HEK293 (cell line): ENCODE measurements at regions not wholly inside any gene's neighbourhood (a gene's known extent, or its start where the extent isn't known, plus 50 kb on each side); places are given as distances from the start of the nearest gene placed in this dataset.

ENCODE experiments used
- CTCF ChIA-PET: fragments of 350-600 bp; formaldehyde crosslinking; extraction: SDS; loops from one replicate; lab custom pipeline; 2021; ENCODE audit warnings: antibody characterized with exemption; lab: Yijun Ruan, JAX
- POLR2A ChIA-PET: fragments of 300-600 bp; formaldehyde crosslinking; extraction: SDS; loops from one replicate; lab custom pipeline; 2020; ENCODE audit warnings: antibody characterized with exemption, inconsistent platforms; lab: Yijun Ruan, JAX
- H3K27ac ChIP-seq: fragments of 200-500 bp; sonication (Bioruptor generic); 2 replicates; pipeline ENCODE4 v1.5.1; 2014; ENCODE audit warnings: low read depth, low read length, control low read depth, inconsistent platforms; ENCODE audit errors: extremely low read depth
- H3K36me3 ChIP-seq, 2 experiments: fragments of 200-500 bp in 1 of 2; sonication (Bioruptor generic) in 1 of 2; 1 replicate in 1 of 2; 2 replicates in 1 of 2; pipeline ENCODE4 v1.5.1; 2014 to 2017; ENCODE audit warnings: inconsistent platforms in 2 of 2, low read length in 2 of 2; ENCODE audit not compliant: control insufficient read depth in 2 of 2, insufficient read depth in 1 of 2
- H3K4me1 ChIP-seq: fragments of 200-500 bp; sonication (Bioruptor generic); 2 replicates; pipeline ENCODE4 v1.5.1; 2014; ENCODE audit warnings: mild to moderate bottlenecking, low read length, inconsistent platforms; ENCODE audit not compliant: control insufficient read depth, insufficient read depth
- H3K4me3 ChIP-seq: 2 replicates; pipeline ENCODE4 v1.5.1; 2011; ENCODE audit warnings: low read depth, mild to moderate bottlenecking, control low read depth, low read length, moderate library complexity
- H3K9me3 ChIP-seq: fragments of 200-500 bp; sonication (Bioruptor generic); 2 replicates; pipeline ENCODE4 v1.5.1; 2014; ENCODE audit warnings: low read depth, low read length, inconsistent platforms; ENCODE audit not compliant: control insufficient read depth, insufficient read depth
- GLIS1 ChIP-seq: fragments of 450-650 bp; formaldehyde crosslinking; IDR thresholded peaks from 2 replicates; pipeline ENCODE4 v1.5.1; 2016; ENCODE audit warnings: missing biosample characterization, missing genetic modification characterization
- RBAK ChIP-seq: fragments of 450-650 bp; formaldehyde crosslinking; IDR thresholded peaks from 2 replicates; pipeline ENCODE4 v1.5.1; 2016; ENCODE audit warnings: missing biosample characterization, missing genetic modification characterization
- SP2 ChIP-seq: fragments of 450-650 bp; formaldehyde crosslinking; IDR thresholded peaks from 2 replicates; pipeline ENCODE4 v1.5.1; 2016; ENCODE audit warnings: missing biosample characterization, missing genetic modification characterization
- WT1 ChIP-seq: fragments of 450-650 bp; formaldehyde crosslinking; IDR thresholded peaks from 2 replicates; pipeline ENCODE4 v1.5.1; 2016; ENCODE audit warnings: missing biosample characterization, missing genetic modification characterization
- ZFP3 ChIP-seq: fragments of 450-650 bp; formaldehyde crosslinking; IDR thresholded peaks from 2 replicates; pipeline ENCODE4 v1.5.1; 2016; ENCODE audit warnings: low read depth, missing biosample characterization, missing genetic modification characterization
- ZNF10 ChIP-seq: fragments of 450-650 bp; formaldehyde crosslinking; IDR thresholded peaks from 2 replicates; pipeline ENCODE4 v1.5.1; 2017; ENCODE audit warnings: missing biosample characterization, missing genetic modification characterization
- ZNF214 ChIP-seq: fragments of 450-650 bp; formaldehyde crosslinking; IDR thresholded peaks from 2 replicates; pipeline ENCODE4 v1.5.1; 2017; ENCODE audit warnings: missing biosample characterization, mild to moderate bottlenecking, missing genetic modification characterization, borderline replicate concordance
- ZNF292 ChIP-seq: fragments of 450-650 bp; formaldehyde crosslinking; IDR thresholded peaks from 2 replicates; pipeline ENCODE4 v1.5.1; 2016; ENCODE audit warnings: low read depth, missing biosample characterization, missing genetic modification characterization, borderline replicate concordance
- ZNF416 ChIP-seq: fragments of 450-650 bp; formaldehyde crosslinking; IDR thresholded peaks from 2 replicates; pipeline ENCODE4 v1.5.1; 2016; ENCODE audit warnings: missing biosample characterization, missing genetic modification characterization
- ZNF521 ChIP-seq: fragments of 450-650 bp; formaldehyde crosslinking; IDR thresholded peaks from 2 replicates; pipeline ENCODE4 v1.5.1; 2017; ENCODE audit warnings: missing biosample characterization, mild to moderate bottlenecking, missing genetic modification characterization
- ZNF544 ChIP-seq: fragments of 450-650 bp; formaldehyde crosslinking; IDR thresholded peaks from 2 replicates; pipeline ENCODE4 v1.5.0; 2017; ENCODE audit warnings: missing biosample characterization, missing genetic modification characterization
- ZNF549 ChIP-seq: fragments of 450-650 bp; IDR thresholded peaks from 2 replicates; pipeline ENCODE4 v1.5.1; 2018; ENCODE audit warnings: missing biosample characterization, missing genetic modification characterization, mild to moderate bottlenecking, inconsistent platforms, moderate library complexity
- ZNF600 ChIP-seq: fragments of 450-650 bp; formaldehyde crosslinking; IDR thresholded peaks from 2 replicates; pipeline ENCODE4 v1.5.1; 2016; ENCODE audit warnings: missing biosample characterization, missing genetic modification characterization
- ZNF610 ChIP-seq: fragments of 450-650 bp; formaldehyde crosslinking; IDR thresholded peaks from 2 replicates; pipeline ENCODE4 v1.5.1; 2016; ENCODE audit warnings: missing biosample characterization, missing genetic modification characterization, borderline replicate concordance
- ZNF626 ChIP-seq: fragments of 450-650 bp; sonication (Bioruptor Pico); formaldehyde crosslinking; IDR thresholded peaks from 2 replicates; pipeline ENCODE4 v1.5.1; 2018; ENCODE audit warnings: missing biosample characterization, missing genetic modification characterization, inconsistent platforms
- TF ChIP-seq, protein P1 (sequence below): fragments of 450-650 bp; formaldehyde crosslinking; IDR thresholded peaks from 2 replicates; pipeline ENCODE4 v1.5.1; 2016; ENCODE audit warnings: missing biosample characterization, missing genetic modification characterization
- TF ChIP-seq, protein P2 (sequence below): fragments of 450-650 bp; formaldehyde crosslinking; IDR thresholded peaks from 2 replicates; pipeline ENCODE4 v1.5.1; 2016; ENCODE audit warnings: missing biosample characterization, missing genetic modification characterization
- TF ChIP-seq, protein P3 (sequence below): fragments of 450-650 bp; formaldehyde crosslinking; IDR thresholded peaks from 2 replicates; pipeline ENCODE4 v1.5.1; 2016; ENCODE audit warnings: missing biosample characterization, missing genetic modification characterization
- TF ChIP-seq, protein P4 (sequence below): fragments of 450-650 bp; formaldehyde crosslinking; IDR thresholded peaks from 2 replicates; pipeline ENCODE4 v1.5.1; 2016; ENCODE audit warnings: missing biosample characterization, missing genetic modification characterization
- TF ChIP-seq, protein P5 (sequence below): sonication (generic); formaldehyde crosslinking; IDR thresholded peaks from 2 replicates; pipeline ENCODE4 v1.8.1; 2022; ENCODE audit warnings: mild to moderate bottlenecking, moderate library complexity, missing genetic modification reagents

DNA sequence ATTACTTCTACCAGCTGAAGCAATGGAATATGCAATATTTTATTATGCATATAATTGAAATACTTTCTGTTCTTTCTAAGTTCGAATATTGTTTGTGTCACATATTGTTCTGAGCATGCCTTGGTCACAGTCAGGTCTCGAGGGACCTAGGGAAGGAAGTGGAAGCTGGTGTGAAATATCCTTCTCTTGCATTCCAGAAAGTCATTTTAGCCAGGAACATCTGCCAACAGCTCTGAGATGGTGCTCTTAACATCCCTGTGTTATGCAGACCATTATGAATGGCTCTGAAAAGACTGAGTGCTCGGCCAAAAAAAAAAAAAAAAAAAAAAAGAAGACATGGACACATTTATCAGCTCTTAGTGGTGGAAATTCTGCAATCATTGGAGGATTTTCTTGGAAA, 132.7 kb upstream of the JAG1 start (continued):
- TF ChIP-seq ZNF521 (tag by site-specific recombination), result no peak
- no peak for TF ChIP-seq ZNF544 (tag by site-specific recombination)
- TF ChIP-seq, protein P1, sequence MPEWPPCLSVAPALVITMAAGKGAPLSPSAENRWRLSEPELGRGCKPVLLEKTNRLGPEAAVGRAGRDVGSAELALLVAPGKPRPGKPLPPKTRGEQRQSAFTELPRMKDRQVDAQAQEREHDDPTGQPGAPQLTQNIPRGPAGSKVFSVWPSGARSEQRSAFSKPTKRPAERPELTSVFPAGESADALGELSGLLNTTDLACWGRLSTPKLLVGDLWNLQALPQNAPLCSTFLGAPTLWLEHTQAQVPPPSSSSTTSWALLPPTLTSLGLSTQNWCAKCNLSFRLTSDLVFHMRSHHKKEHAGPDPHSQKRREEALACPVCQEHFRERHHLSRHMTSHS, result no peak
- no peak for TF ChIP-seq ZNF214 (tag by site-specific recombination)
- no peak for TF ChIP-seq WT1 (tag by site-specific recombination)
- TF ChIP-seq, all 188 proteins: peak for 0

DNA sequence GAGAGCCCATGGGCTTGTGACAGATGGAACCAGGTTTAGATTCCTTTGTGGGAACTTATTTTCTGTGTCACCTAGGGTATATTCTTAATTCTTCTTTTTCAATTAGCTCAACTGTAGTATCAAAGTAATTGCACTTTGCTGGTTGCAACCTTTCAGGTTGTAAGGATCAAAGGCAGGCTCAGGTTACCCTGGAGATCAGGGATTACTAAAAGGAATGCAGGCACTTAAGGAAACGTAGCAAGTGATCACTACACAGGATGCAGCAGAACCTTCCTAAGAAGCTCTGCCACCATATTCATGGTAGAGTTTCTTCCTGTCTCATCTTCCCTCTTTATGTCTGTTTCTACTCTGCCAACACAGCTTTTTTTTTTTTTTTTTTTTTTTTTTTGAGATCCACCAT, 133.2 kb upstream of the JAG1 start:
- H3K9me3 ChIP-seq, result no peaks in the 10 kb centered on the region
- no peak for TF ChIP-seq ZNF416
- no peak for TF ChIP-seq SP2 (tag by site-specific recombination)
- TF ChIP-seq ZNF626 (tag by site-specific recombination), result no peak
- TF ChIP-seq, protein P2, sequence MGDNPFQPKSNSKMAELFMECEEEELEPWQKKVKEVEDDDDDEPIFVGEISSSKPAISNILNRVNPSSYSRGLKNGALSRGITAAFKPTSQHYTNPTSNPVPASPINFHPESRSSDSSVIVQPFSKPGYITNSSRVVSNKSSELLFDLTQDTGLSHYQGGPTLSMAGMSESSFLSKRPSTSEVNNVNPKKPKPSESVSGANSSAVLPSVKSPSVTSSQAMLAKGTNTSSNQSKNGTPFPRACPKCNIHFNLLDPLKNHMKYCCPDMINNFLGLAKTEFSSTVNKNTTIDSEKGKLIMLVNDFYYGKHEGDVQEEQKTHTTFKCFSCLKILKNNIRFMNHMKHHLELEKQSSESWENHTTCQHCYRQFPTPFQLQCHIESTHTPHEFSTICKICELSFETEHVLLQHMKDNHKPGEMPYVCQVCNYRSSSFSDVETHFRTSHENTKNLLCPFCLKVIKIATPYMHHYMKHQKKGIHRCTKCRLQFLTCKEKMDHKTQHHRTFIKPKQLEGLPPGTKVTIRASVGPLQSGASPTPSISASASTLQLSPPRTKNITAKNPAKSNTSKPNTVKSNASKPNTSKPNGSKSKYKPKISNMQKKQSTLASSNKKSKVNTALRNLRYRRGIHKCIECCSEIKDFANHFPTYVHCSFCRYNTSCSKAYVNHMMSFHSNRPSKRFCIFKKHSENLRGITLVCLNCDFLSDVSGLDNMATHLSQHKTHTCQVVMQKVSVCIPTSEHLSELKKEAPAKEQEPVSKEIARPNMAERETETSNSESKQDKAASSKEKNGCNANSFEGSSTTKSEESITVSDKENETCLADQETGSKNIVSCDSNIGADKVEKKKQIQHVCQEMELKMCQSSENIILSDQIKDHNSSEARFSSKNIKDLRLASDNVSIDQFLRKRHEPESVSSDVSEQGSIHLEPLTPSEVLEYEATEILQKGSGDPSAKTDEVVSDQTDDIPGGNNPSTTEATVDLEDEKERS, result no peak
- no peak for TF ChIP-seq ZFP3
- no peak for TF ChIP-seq ZNF549 (tag by site-specific recombination)
- no peak for TF ChIP-seq ZNF292 (tag by site-specific recombination)
- no peak for TF ChIP-seq ZNF10
- TF ChIP-seq ZNF610 (tag by site-specific recombination), result no peak
- TF ChIP-seq, protein P3, sequence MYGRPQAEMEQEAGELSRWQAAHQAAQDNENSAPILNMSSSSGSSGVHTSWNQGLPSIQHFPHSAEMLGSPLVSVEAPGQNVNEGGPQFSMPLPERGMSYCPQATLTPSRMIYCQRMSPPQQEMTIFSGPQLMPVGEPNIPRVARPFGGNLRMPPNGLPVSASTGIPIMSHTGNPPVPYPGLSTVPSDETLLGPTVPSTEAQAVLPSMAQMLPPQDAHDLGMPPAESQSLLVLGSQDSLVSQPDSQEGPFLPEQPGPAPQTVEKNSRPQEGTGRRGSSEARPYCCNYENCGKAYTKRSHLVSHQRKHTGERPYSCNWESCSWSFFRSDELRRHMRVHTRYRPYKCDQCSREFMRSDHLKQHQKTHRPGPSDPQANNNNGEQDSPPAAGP (tag by site-specific recombination), result no peak
- no peak for TF ChIP-seq GLIS1 (tag by site-specific recombination)
- TF ChIP-seq, protein P4, sequence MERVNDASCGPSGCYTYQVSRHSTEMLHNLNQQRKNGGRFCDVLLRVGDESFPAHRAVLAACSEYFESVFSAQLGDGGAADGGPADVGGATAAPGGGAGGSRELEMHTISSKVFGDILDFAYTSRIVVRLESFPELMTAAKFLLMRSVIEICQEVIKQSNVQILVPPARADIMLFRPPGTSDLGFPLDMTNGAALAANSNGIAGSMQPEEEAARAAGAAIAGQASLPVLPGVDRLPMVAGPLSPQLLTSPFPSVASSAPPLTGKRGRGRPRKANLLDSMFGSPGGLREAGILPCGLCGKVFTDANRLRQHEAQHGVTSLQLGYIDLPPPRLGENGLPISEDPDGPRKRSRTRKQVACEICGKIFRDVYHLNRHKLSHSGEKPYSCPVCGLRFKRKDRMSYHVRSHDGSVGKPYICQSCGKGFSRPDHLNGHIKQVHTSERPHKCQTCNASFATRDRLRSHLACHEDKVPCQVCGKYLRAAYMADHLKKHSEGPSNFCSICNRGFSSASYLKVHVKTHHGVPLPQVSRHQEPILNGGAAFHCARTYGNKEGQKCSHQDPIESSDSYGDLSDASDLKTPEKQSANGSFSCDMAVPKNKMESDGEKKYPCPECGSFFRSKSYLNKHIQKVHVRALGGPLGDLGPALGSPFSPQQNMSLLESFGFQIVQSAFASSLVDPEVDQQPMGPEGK (tag by site-specific recombination), result no peak
- TF ChIP-seq, protein P5, sequence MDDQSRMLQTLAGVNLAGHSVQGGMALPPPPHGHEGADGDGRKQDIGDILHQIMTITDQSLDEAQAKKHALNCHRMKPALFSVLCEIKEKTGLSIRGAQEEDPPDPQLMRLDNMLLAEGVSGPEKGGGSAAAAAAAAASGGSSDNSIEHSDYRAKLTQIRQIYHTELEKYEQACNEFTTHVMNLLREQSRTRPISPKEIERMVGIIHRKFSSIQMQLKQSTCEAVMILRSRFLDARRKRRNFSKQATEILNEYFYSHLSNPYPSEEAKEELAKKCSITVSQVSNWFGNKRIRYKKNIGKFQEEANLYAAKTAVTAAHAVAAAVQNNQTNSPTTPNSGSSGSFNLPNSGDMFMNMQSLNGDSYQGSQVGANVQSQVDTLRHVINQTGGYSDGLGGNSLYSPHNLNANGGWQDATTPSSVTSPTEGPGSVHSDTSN (CRISPR knock-in tag), result no peak
- TF ChIP-seq ZNF600 (tag by site-specific recombination), result no peak
- no peak for TF ChIP-seq RBAK
- H3K27ac ChIP-seq, result no peak overlapping the region
- ChIA-PET CTCF (no interaction called here), POLR2A (interaction anchor here (0.6 kb wide), 2 partner anchors 21 to 25 kb away, joined by 3 read pairs; no protein-coding TSS in a partner anchor)
- H3K4me3 ChIP-seq, result no peak overlapping the region
- no peaks in the 10 kb centered on the region for H3K36me3 ChIP-seq
- H3K4me1 ChIP-seq, result no peaks in the 10 kb centered on the region
